NCI-H1417 treated with DMSO at 0.1 percent for 48 hours (cell line): ENCODE measurements at regions not wholly inside any gene's neighbourhood (a gene's known extent, or its start where the extent isn't known, plus 50 kb on each side); places are given as distances from the start of the nearest gene placed in this dataset.
"Not testable (repeated sequence)": the region's sequence is repeated elsewhere in the genome, so short reads cannot be mapped to it uniquely, and the experiment has no call there.

Experiments used
- DNase-seq: peaks from one replicate; lab custom pipeline; 2025; lab: John Stamatoyannopoulos, UW

DNA sequence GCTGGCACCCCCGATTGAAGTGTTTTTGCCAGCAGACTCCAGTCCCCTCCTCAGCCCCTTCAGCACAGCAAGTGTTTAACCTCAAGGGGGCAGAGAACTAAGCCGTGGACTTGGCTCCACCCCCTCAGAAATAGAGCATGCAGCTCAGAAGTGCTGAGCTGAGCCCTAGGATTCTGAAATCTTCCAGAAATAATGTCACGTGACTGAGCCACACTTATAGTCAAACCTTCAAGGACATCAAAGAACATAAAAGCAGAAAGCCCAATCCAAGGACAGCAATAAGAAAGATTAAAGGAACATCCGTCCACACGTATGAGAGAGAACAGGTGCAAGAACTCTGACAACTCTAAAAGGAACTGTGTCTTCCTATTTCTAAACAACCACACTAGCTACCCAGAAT is 317.7 kb upstream of the LRFN5 start:
- DNase-seq = no peak

DNA sequence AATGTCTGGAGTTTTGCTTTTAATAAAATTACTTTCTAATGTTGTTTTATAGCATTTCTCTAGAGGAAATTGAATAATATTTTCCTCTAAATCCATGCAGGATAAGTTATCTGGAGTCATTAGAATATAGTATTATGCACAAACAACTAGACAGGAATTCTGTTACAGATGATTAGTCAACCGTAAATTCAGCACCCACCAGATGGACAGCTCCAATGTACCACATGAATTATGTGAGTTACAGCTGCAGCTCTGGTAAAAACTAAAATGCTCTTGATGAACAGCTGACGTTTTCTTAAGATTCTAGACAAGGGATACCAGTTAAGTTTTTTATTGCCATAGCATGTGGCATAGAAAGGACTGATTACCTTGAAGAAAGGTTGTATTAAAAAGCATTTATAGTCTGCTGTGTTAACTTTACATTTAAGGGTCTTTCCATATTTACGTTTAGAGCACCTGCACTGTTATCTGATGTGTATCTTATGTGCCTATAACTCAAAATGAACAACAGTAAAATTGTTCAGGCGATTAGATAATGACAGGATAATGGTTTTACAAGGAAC is 321.4 kb upstream of the LRFN5 start:
- peak; percentile 55 for DNase-seq

DNA sequence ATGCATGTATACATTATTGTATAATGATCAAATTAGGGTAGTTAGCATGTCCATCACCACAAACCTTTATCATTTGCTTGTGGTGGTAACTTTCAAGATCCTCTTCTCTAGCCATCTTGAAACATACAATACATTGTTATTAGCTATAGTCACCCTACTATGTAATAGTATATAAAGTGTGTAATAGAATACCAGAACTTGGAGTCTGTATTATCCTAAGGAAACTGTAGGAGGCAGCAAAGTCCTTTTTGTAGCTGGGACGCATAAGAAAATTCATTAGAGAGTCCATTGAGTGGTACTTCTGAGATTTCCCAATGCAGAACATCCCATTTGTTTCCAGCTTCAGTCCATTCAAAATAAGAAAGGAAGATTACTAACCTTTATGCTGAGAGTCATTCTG is 325.9 kb upstream of the LRFN5 start:
- no peak for DNase-seq

DNA sequence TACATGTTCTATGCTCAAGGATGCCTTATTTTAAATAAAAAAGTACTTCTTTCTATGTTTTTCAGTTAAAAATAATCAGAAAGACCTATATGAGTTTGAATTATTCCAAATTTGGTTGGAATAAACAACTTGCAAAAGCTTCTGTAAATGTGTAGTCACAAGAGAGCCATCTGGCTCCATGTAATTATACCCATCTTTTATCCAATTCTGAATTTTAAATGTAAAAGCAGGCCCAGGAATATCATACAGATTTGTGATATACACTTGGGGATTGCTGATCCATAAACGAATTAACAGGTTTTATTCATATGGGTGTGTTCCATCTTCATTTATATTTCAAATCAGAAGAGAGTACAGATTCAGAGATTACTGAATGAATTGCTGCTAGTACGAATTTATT is 329.2 kb upstream of the LRFN5 start:
- no peak for DNase-seq

DNA sequence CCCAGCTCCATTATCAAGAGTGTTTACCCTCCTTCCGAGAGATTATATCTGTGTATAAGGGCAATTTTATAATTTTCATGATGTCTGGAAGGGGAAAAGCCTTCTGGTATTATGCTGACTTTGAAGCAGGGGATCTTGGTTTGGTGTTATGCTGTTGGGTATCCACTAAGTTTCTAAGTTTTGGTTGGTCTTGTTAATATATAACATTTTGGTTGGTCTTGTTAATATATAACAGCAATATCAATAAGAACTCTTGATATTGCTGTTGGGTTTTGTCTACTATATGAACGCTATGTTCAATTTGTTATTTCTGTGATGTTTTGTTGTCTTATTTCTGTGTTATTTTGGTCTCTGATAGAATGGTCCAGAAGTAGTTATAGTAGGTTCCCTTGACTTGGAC is 349.2 kb upstream of the LRFN5 start:
- DNase-seq = no peak

DNA sequence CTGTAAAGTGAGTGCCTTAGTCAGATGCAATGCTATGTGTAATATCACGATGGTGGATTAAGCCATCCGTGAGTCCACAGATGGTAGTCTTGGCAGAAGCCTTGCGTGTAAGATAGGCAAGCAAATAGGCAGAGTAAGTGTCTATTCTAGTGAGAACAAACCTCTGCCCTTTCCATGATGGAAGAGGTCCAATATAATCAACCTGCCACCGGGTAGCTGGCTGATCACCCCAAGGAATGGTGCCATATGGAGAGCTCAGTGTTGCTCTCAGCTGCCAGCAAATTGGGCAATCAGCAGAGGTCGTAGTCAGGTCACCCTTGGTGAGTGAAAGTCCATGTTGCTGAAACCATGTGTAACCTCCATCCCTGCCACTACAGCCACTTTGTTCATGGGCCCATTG is 371.2 kb upstream of the LRFN5 start:
- no peak for DNase-seq

DNA sequence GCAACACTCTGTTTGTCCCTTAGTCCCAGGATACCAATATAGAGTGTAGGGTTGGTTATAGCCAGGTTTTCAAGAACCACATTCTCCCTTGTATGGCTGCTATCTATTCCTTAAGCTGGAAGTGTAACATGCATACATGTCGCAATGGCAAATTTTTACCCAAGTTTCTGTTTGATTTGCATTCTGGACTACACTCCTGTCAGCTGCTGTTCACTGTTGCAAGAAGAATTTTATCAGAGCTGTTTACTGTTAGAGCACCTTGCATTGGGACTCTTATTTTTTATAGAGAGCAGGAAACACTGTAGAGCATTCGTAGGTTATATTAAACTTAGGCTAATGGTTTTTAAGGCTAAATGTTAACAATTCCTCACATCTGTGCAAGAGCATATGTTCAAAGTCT is 376.0 kb upstream of the LRFN5 start:
- DNase-seq = no peak

DNA sequence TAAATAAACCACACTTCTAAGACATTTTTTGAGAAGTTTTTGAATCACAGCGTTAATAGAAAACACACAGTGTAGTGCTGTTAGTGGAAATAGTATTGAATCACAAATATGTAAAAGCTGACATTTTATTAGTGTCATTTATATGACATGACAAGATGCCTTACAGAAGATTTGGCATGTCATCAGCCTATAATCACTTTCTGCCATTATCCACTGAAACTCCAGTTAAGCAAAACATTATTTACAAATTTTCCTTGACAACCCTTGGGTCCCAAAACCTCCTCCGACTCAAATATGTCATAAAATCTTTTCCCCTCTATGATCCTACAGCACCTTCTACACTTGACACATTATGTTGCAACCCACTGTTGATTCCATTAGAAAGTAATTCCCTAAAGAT is 376.9 kb upstream of the LRFN5 start:
- DNase-seq = no peak

DNA sequence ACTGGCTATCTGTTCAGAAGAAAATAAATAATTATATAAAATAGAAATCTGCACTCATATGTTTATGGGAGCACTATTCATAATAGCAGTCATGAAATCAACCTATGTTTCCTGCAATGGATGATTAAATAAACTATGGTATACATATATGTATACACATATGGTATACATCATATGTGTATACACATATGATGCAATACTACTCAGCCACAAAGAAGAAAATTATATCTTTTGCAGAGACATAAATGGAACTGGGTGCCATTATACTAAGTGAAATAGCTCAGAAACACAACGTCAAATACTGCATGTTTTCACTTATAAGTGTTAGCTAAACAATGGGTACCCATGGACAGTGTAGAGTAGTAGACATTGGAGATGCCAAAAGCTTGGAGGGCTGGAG is 381.2 kb upstream of the LRFN5 start:
- no peak for DNase-seq

DNA sequence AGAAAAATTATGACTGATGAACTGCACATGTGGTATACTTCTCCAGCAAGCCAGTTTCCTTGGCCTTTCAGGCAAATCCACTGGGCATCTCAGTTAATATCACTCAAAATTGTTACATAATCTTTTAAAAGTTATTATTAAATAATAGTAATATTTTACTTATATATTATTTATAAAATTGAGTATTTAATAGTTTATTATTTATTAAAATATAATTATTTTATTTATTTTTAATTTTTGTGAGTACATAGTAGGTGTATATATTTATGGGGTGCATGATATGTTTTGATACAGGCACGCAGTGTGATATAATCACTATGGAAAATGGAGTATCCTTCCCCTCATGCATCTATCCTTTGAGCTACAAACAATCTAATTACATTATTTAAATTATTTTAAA is 384.1 kb upstream of the LRFN5 start:
- DNase-seq = no peak

DNA sequence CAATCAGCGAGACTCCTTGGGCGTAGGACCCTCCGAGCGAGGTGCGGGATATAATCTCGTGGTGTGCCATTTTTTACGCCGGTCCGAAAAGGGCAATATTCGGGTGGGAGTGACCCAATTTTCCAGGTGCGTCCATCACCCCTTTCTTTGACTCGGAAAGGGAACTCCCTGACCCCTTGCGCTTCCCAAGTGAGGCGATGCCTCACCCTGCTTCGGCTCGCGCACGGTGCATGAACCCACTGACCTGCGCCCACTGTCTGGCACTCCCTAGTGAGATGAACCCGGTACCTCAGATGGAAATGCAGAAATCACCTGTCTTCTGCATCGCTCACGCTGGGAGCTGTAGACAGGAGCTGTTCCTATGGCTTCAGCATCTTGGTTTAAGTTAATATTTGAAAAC is 391.7 kb upstream of the LRFN5 start:
- not testable (repeated sequence) for DNase-seq

DNA sequence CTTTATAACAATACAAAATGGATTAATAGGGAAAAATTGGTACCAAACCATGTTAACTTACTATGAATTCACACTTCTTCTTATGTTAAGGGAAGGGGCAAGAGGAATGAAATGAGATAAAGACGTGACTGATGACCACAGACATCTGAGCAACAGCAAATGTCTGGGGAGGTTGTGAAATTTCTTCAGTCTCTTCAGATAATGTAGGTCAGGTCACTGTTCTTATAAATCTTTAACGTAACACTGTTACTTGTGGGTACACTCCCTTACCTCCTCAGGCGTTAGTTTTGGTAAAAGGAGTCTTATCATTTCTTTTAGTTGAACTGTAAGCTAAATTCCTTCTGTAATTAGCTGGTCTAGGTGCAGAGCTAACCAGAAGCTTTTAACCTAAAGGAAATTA is 405.0 kb upstream of the LRFN5 start:
- no peak for DNase-seq

DNA sequence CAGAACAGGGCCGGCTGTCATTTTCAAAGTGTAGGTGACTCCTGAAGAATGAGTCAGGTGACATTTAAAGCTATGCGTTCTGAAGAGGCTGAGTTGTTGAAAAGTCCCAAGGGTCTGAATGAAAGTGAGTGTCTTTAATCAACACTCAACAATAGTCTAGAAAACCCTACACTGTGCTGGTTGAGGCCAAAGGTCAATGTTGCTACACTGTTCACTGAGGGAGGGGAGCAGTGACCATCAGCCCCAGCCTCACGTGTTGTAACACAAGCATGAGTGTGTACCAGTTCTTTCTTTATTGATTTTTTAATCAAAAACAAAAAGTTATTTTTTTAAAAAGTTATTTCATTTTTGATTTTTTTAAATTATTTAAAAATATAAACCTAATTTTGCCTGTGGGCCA is 418.8 kb upstream of the LRFN5 start:
- no peak for DNase-seq

DNA sequence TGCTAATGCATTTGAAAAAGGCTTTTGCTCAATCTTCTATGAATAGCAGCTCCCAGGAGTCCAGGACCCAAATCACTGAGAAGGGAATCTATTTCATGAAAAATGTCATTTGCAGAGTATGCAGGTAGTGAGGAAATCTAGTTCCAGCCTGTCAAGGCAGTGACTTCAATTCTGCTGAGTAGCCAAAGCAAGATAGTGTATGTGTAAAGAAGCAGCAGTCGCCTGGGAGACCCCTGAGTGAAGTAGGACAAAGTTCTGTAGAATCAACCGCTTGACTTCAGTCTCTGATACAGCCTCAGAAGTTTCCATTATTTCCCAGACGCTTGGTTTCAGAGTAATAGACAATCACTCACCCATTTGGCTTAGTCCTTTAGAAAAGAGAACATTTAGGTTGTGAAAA is 435.6 kb upstream of the LRFN5 start:
- no peak for DNase-seq

DNA sequence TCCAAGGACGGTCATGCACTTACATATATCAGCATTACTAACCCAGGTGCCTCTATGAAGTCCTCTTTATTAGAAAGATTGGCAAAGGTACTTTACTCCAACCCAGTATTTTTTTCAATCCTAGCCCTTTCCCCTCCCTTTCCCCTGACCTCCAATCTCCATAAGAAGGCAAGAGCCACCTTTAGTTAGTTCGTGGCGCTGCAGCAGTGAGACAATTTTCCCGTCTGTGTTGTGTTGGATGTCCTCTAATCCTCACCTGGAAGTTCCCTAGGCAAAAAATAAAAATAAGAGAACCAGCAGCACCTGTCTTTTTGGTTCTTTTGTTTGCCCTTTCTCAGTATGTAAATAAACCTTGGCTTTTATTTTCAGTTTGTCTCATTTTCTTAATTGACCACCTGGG is 439.6 kb upstream of the LRFN5 start:
- DNase-seq = peak; percentile 76

DNA sequence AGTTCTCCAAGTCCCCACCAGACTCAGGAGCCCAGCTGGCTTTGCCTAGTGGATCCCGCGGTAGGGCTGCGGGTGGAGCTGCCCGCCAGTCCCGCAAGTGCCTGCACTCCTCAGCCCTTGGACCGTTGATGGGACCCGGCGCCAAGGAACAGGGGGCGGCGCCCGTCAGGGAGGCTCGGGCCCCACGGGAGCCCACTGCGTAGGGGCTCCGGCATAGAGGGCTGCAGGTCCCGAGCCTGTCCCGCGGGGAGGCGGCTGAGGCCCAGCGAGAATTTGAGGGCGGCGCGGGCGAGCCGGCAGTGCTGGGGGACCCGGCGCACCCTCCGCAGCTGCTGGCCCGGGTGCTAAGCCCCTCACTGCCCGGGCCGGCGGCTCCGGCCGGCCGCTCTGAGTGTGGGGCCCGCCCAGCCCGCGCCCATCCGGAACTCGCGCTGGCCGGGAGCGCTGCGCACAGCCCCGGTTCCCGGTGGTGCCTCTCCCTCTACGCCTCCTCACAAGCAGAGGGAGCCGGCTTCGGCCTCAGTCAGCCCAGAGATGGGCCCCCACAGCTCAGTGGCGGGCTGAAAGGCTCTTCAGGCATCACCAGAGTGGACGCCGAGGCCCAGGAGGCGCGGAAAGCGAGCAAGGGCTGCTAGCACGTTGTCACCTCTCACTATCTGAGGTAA is 452.4 kb upstream of the LRFN5 start:
- no peak for DNase-seq

DNA sequence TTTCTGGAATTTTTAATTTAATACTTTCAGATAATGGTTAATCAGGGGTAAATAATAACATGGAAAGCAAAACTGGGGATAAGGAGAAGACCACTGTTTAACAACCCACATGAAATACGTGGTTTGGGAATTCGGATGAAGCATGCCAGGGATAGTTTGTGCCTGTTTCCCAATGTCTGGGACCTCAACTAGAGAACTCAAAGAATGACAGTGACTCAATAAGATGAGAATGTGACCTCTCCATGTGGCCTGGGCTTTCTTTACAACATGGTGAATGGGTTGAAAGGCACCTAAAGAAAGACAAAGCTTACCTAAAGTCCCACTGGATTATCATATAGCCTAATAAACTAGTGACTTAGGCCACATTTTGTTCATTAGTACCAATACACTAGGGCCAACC is 460.3 kb upstream of the LRFN5 start:
- no peak for DNase-seq

DNA sequence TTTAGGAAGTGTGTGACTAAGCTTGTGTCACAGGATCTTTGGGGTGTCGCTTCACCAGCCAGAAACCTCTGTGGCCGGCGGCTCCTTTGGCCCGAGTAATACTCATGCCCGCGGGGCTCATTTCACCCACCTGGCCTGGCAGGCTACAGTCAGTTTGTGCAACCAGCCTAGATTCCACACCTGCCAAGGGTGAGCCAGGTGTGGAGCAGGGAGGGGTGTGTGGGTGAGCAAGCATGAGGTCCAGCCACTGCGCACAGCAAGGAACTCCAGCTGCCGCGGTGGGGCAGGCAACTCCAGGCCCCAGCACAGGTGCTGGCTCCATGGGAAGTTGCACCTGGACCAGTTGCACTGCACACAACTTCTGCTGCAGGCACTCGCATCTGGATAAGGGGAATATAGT is 462.3 kb upstream of the LRFN5 start:
- no peak for DNase-seq

DNA sequence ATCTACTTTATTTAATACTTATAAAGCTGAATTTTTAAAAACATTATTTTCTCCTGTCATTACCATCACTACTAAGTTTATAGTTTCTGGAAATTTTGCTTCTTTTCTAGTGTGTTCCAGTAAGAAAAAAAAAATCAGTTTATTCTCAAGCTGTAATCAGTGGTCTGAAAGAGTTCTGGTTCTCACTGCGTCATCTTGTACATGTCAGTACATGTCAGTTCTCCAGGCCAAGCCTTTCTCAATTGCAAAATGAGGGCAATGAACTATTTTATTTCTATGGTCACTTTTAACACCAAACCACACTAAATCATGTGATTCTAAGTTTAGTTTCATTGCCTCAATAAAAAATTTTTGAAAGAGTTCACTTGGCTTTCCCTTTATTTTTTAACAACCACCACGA is 468.9 kb upstream of the LRFN5 start:
- no peak for DNase-seq

DNA sequence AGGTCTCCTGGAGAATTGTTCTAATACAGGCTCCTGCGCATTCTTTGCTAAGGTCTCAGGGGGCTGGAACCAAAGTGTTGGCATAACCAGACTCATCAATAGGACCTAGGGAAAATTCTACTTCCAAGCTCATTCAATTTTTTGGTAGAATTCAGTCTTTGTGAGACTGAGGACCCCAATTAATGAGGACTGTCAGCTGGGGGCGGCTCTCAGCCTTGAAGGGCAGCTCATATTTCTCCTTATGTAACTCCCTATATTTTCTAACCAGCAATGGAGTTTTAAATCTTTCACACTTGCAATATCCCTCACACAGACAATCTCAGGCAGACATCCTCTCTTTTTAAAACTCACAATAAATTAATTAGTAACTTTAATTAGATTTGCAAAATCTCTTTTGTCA is 476.4 kb upstream of the LRFN5 start:
- DNase-seq = no peak

DNA sequence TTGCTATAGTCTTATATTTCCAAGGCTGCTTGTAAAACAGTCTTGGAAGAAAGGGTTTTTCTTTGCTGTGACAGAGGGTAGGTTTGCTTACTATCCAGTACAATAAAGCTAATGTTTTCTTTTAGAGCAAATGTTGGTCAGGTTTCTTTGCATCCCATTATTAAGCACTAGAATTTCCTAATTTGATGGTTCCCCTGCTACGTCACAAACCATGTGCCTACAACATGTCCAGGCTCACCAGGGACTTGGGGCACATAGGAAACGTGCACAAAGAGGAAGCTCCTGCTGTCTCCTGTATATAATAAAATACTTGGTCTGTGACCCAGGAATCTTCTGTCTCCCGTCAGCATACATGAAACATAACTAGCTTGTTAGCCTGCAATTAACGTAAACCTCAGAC is 486.3 kb upstream of the LRFN5 start:
- no peak for DNase-seq

DNA sequence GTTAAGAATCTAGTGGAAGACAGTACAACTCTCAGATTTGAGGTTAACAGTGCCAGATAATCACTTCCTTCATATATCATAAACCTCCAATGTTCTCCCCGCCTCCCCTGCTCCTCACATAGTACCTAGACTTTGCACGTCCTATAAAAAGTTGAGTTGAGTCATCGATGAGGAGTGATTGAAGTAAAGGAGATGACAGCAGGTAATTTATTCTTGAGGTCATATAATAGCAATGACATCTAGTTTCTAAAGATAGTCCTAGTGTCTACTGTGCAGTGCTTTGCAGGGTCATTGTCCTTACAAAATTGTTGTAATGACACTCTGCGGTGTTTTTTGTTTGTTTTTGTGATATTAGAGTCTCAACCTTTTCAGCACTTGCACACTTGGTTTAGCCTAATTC is 510.5 kb upstream of the LRFN5 start:
- DNase-seq = no peak

DNA sequence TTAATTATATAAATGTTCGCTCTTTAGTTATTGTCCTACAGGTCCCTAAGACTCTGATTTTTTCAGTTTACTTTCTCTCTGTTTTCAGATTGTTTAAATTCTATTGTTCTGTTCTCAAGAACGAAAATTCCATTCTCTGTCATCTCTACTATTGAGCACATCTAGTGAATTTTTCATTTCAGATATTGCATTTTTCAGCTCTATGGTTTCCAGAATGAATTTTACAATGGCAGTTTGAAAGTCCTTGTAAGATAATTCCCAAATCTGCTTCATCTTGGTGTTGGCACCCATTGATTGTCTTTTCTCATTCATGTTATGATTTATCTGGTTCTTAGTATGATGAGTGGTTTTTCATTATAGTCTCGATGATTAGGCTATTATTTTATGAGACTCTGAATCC is 519.6 kb upstream of the LRFN5 start:
- DNase-seq = no peak

DNA sequence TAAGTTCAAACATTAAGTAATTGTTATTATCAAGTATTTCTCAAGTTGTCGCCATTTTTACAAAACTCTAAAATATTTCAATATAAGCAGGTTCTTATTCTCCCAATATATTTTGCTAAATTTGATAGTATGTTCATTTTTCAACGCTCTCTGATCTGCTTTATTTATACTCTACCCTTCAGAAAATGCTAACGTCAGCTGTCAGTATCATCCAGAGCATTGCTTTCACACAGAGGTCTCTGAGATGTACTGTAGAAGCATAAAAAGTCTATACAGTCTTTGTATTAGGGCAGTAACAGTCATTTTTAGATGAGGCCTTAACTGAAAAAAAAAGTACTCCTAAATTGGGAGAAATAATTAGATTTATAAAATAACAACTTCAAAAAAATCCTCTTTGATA is 533.1 kb upstream of the LRFN5 start:
- DNase-seq = no peak

DNA sequence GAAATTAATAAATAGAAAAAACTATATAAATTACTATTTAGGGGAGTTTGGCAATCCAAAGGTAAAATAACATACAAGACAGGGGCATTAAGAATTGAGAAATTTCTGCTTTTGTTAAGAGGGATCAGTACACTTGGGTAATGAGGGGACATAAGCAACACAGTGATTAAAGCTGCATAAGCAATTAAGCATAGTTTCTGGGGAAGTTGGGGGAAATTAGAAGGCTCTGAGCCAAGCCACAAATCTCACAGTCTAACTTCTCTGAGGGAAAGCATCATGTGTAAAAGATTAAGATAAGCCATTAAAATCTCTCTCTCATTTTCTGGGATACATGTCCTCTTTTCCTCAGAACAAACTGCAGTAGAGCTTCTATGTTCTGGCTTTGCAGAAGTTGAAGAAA is 533.9 kb upstream of the LRFN5 start:
- no peak for DNase-seq
